Esophagus muscularis mucosa (tissue), 4 donors: ENCODE measurements at regions not wholly inside any gene's neighbourhood (a gene's known extent, or its start where the extent isn't known, plus 50 kb on each side); places are given as distances from the start of the nearest gene placed in this dataset.

Source experiments
- CTCF ChIP-seq, 3 experiments: fragments of 200-600 bp in 2 of 3; fragments of 450-650 bp in 1 of 3; sonication (generic) in 2 of 3; IDR thresholded peaks; one replicate each; pipeline ENCODE4 v1.5.1; 2017 to 2019; ENCODE audit warnings: antibody characterized with exemption in 3 of 3, mild to moderate bottlenecking in 2 of 3, moderate library complexity in 1 of 3
- EP300 ChIP-seq: sonication (generic); formaldehyde crosslinking; IDR thresholded peaks from one replicate; pipeline ENCODE4 v1.6.1; 2017; ENCODE audit warnings: antibody characterized with exemption
- POLR2A ChIP-seq: fragments of 450-650 bp; IDR thresholded peaks from one replicate; pipeline ENCODE4 v1.6.1; 2017; ENCODE audit warnings: antibody characterized with exemption, moderate library complexity, mild to moderate bottlenecking, low read depth

GRCh38 chr2:192775459-192776262, 580.9 kb upstream of the TMEFF2 start:
- no peak for TF ChIP-seq CTCF (IDR thresholded peaks at IDR 0.05)
- TF ChIP-seq POLR2A, result no peak
- TF ChIP-seq EP300, result no peak
